ENCODE measurements at regions not wholly inside any gene's neighbourhood (a gene's known extent, or its start where the extent isn't known, plus 50 kb on each side); places are given as distances from the start of the nearest gene placed in this dataset.
A peak's percentile ranks its signal among the peaks of the same experiment; 100 is the strongest.

- Histone ChIP-seq H2BK12ac (ENCODE audit: insufficient read length, low read depth, low read length) (no peak overlapping the region), H3K27me3 (ENCODE audit: insufficient read depth, low read length) (no peaks in the 10 kb centered on the region), H3K4ac (ENCODE audit: low read depth, low read length) (no peak overlapping the region), H3K14ac (ENCODE audit: insufficient read depth, low read length) (no peak overlapping the region), H4K20me1 (ENCODE audit: control insufficient read depth, insufficient read depth, insufficient read length) (no peaks in the 10 kb centered on the region), H2BK20ac (ENCODE audit: low read depth, low read length, poor library complexity, severe bottlenecking) (no peak overlapping the region), H3K79me2 (ENCODE audit: insufficient read depth, low read length) (no peaks in the 10 kb centered on the region), H4K5ac (ENCODE audit: insufficient read length, low read depth, low read length) (no peak overlapping the region), H3K79me1 (ENCODE audit: insufficient read depth, low read depth, low read length, poor library complexity, severe bottlenecking) (no peaks in the 10 kb centered on the region), H2BK5ac (ENCODE audit: insufficient read length, low read length) (no peak overlapping the region), H2AFZ (ENCODE audit: low read length) (no peak overlapping the region), H3K23ac (ENCODE audit: insufficient read length, low read depth, low read length) (no peak overlapping the region), H3K9ac (ENCODE audit: extremely low read depth, insufficient read length, low read length) (no peak overlapping the region), H3K27ac (ENCODE audit: insufficient read length, low read depth, low read length) (no peak overlapping the region), H3K18ac (ENCODE audit: insufficient read length, low read depth, low read length) (no peak overlapping the region), H3K23me2 (ENCODE audit: insufficient read length, low read depth, low read length, poor library complexity, severe bottlenecking) (no peaks in the 10 kb centered on the region), H3K4me1 (ENCODE audit: insufficient read depth, low read length) (peaks cover 4% of the 10 kb centered on the region; the same call in 1 of the 2 replicates), H2BK120ac (ENCODE audit: low read depth, low read length, poor library complexity, severe bottlenecking) (no peak overlapping the region), H2BK15ac (ENCODE audit: low read depth, low read length) (no peak overlapping the region), H2AK5ac (ENCODE audit: insufficient read length, low read length) (no peak overlapping the region), H4K8ac (replicated peaks; ENCODE audit: insufficient read length, low read depth, low read length) (no peak overlapping the region), H3K4me2 (ENCODE audit: insufficient read depth, insufficient read length, low read length) (no peak overlapping the region), H3K56ac (ENCODE audit: insufficient read length, low read depth, low read length) (no peak overlapping the region), H3K9me3 (ENCODE audit: control insufficient read depth, low read depth, low read length) (no peaks in the 10 kb centered on the region), H4K91ac (ENCODE audit: insufficient read length, low read depth, low read length) (no peak overlapping the region), H3T11ph (ENCODE audit: low read length) (no peak overlapping the region)
- Mint-ChIP-seq H3K36me3 (ENCODE audit: insufficient read depth in 1 of 3, low read depth in 3 of 3) (peaks cover 18 to 51% (median 23%) of the 10 kb centered on the region in 3 experiments), H3K27ac (peak overlapping the region; percentile 63 to 91 (median 68); a peak in 6 of 7 replicates), H3K4me1 (peaks cover 17 to 26% of the 10 kb centered on the region in 2 experiments), H3K27me3 (ENCODE audit: low read depth) (peaks cover 1% of the 10 kb centered on the region; the same call in 1 of the 2 replicates), H3K9me3 (peaks cover 6 to 13% of the 10 kb centered on the region in 2 experiments), H3K4me3 (no peak overlapping the region)
- TF ChIP-seq CTCF (conservative IDR thresholded peaks at IDR 0.05): peak; percentile 53; the same call in 2 of the 3 replicates
- no CpG with 5 or more reads among the region's 13 CpGs for WGBS (ENCODE audit: extremely low coverage, insufficient read length, low lambda C conversion rate)
- peak; percentile 69 for DNase-seq
Observed at GRCh38 chr10:52949899-52950298, 177.3 kb upstream of the MBL2 start.
